Naive thymus-derived CD4-positive, alpha-beta T cell (primary cell): ENCODE measurements at regions not wholly inside any gene's neighbourhood (a gene's known extent, or its start where the extent isn't known, plus 50 kb on each side); places are given as distances from the start of the nearest gene placed in this dataset.

ENCODE experiments used
- ATAC-seq: fragments of 150-1000 bp; cut with Tn5 transposase; 2 replicates; pipeline ENCODE4 v1.10.0; 2021; ENCODE audit warnings: mild to moderate bottlenecking, moderate library complexity
- CTCF ChIA-PET: fragments of 350-600 bp; sonication (Branson Sonifier 250); formaldehyde crosslinking; loops from one replicate; lab custom pipeline; 2021; ENCODE audit warnings: antibody characterized with exemption; lab: Charles Lee
- POLR2A ChIA-PET: fragments of 350-600 bp; sonication (Branson Sonifier 250); formaldehyde crosslinking; loops from one replicate; lab custom pipeline; 2021; ENCODE audit warnings: antibody characterized with exemption, inconsistent platforms; lab: Charles Lee
- DNase-seq, 9 donors: peaks; one replicate each; pipeline versions ENCODE4 v3.0.0 to v3.0.0-alpha.2; 2020 to 2022; ENCODE audit warnings: mixed read lengths in 1 of 9
- H3K27ac ChIP-seq: one replicate; pipeline ENCODE4 v1.7.0; 2013; ENCODE audit warnings: mild to moderate bottlenecking, low read depth, low read length, moderate library complexity
- H3K27me3 ChIP-seq, 2 donors: one replicate each; pipeline ENCODE4 v1.7.0; 2013; ENCODE audit warnings: low read length in 2 of 2, mild to moderate bottlenecking in 2 of 2, moderate library complexity in 2 of 2; ENCODE audit not compliant: control insufficient read depth in 2 of 2, insufficient read depth in 2 of 2
- H3K36me3 ChIP-seq, 3 experiments: 1 replicate in 2 of 3; 2 replicates in 1 of 3; pipeline ENCODE4 v1.7.0; 2013; ENCODE audit warnings: low read length in 3 of 3, mild to moderate bottlenecking in 3 of 3, moderate library complexity in 1 of 3; ENCODE audit not compliant: insufficient read depth in 3 of 3, control insufficient read depth in 2 of 3
- H3K4me1 ChIP-seq, 2 donors: one replicate each; pipeline ENCODE4 v1.7.0; 2013; ENCODE audit warnings: low read length in 2 of 2, mild to moderate bottlenecking in 2 of 2, moderate library complexity in 1 of 2; ENCODE audit not compliant: control insufficient read depth in 2 of 2, insufficient read depth in 2 of 2
- H3K4me3 ChIP-seq: 2 replicates; pipeline ENCODE4 v1.7.0; 2013; ENCODE audit warnings: mild to moderate bottlenecking, low read length
- H3K9me3 ChIP-seq, 3 experiments: 1 replicate in 2 of 3; 2 replicates in 1 of 3; pipeline ENCODE4 v1.7.0; 2013; ENCODE audit warnings: low read length in 3 of 3; ENCODE audit not compliant: control insufficient read depth in 2 of 3
- H3K27ac Mint-ChIP-seq, 9 donors: one replicate each; pipeline ENCODE4 v1.8.0; 2020 to 2022; ENCODE audit warnings: mixed read lengths in 9 of 9, mild to moderate bottlenecking in 8 of 9, moderate library complexity in 5 of 9, inconsistent platforms in 2 of 9
- H3K27me3 Mint-ChIP-seq, 5 donors: one replicate each; pipeline ENCODE4 v1.8.0; 2021 to 2022; ENCODE audit warnings: mixed read lengths in 5 of 5, mild to moderate bottlenecking in 1 of 5
- H3K36me3 Mint-ChIP-seq, 5 donors: one replicate each; pipeline ENCODE4 v1.8.0; 2020 to 2022; ENCODE audit warnings: mixed read lengths in 5 of 5, mild to moderate bottlenecking in 3 of 5, inconsistent platforms in 1 of 5
- H3K4me1 Mint-ChIP-seq, 7 donors: one replicate each; pipeline ENCODE4 v1.8.0; 2020 to 2022; ENCODE audit warnings: mixed read lengths in 7 of 7, mild to moderate bottlenecking in 3 of 7, inconsistent platforms in 1 of 7
- H3K4me3 Mint-ChIP-seq, 10 donors: one replicate each; pipeline ENCODE4 v1.8.0; 2020 to 2022; ENCODE audit warnings: mild to moderate bottlenecking in 10 of 10, mixed read lengths in 10 of 10, moderate library complexity in 6 of 10, inconsistent platforms in 2 of 10
- H3K9me3 Mint-ChIP-seq, 11 donors: one replicate each; pipeline ENCODE4 v1.8.0; 2020 to 2022; ENCODE audit warnings: mixed read lengths in 11 of 11, mild to moderate bottlenecking in 4 of 11, inconsistent platforms in 1 of 11, moderate library complexity in 1 of 11
- intact Hi-C, 2 donors: fragments of 100-400 bp; cut with micrococcal nuclease; formaldehyde crosslinking; loops; one replicate each; pipeline ENCODE4 v1.15.1; 2023

DNA sequence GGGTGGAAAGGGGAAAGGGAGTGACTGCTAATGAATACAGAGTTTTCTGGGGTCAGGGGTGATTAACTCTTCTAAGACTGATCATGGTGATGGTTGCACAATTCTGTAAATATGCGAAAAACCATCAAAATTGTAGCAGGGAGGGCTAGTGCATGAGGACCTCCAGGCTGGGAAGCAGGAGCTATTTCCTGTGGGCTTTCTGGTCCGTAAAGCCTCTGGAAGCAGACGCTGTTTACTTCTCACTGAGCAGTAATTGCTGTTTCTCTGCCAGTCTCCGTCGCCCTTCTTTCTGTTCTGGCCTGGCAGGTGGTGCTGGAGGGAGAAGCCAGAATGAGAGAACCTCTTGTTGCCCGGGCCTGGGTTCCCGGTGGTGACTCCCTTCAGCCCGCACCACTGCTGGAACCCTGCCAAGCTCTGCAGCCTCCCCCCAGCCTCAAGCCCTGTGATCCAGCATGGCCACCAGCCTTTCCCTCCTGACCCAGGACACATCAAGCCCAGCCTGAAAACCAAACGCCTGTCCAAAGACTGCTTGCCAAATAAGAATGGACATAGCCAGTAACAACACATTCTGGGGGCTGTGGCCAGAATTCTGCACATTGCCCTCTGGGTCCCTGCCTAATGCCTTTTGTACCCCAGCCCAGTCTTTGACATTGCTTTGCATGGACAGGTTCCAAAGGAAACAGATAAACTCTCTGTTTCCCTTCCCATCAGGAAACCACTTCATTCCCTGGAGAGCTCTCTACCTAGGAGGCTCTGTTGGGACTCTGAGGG lies 201.0 kb upstream of the NAV2 start:
- Mint-ChIP-seq H3K27ac (no peak overlapping the region), H3K4me1 (no peaks in the 10 kb centered on the region), H3K9me3 (peaks cover 0 to 1% (median 0%) of the 10 kb centered on the region in 11 donors), H3K27me3 (peaks cover 7 to 49% (median 25%) of the 10 kb centered on the region in 5 donors), H3K36me3 (no peaks in the 10 kb centered on the region), H3K4me3 (no peak overlapping the region)
- no peaks in the 10 kb centered on the region for H3K9me3 ChIP-seq
- no peaks in the 10 kb centered on the region for H3K27me3 ChIP-seq
- H3K4me1 ChIP-seq = no peaks in the 10 kb centered on the region
- intact Hi-C loops = no loop called here
- no peak overlapping the region for H3K4me3 ChIP-seq
- ATAC-seq (no peak), DNase-seq (no peak)
- no peaks in the 10 kb centered on the region for H3K36me3 ChIP-seq
- CTCF ChIA-PET = no interaction called here
- H3K27ac ChIP-seq = no peak overlapping the region
- POLR2A ChIA-PET = no interaction called here

DNA sequence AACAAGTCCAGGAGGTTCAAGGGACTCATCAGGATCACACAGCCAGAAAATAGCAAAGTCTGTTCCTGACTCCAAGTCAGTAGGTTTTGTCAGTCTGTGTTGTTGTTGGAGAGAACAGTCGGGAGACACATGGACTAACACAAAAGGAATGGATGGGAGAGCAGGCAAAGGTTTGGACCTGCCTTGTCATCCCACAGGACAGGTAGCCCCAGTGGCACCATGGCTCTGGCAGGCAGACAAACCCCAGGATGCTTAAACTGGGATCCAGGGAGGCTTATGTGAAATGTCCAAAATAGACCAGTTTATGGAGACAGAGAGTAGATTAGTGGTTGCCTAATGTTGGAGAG lies 201.6 kb upstream of the NAV2 start:
- Histone ChIP-seq H3K27ac (no peak overlapping the region), H3K4me3 (no peak overlapping the region), H3K4me1 (no peaks in the 10 kb centered on the region), H3K9me3 (no peaks in the 10 kb centered on the region), H3K27me3 (no peaks in the 10 kb centered on the region), H3K36me3 (no peaks in the 10 kb centered on the region)
- ATAC-seq = no peak
- no peak for DNase-seq
- ChIA-PET CTCF (no interaction called here), POLR2A (no interaction called here)
- Mint-ChIP-seq H3K4me1 (no peaks in the 10 kb centered on the region), H3K27ac (no peak overlapping the region), H3K27me3 (peaks cover 7 to 47% (median 30%) of the 10 kb centered on the region in 5 donors), H3K9me3 (peaks cover 0 to 1% (median 0%) of the 10 kb centered on the region in 11 donors), H3K4me3 (no peak overlapping the region), H3K36me3 (no peaks in the 10 kb centered on the region)
- intact Hi-C loops = no loop called here

DNA sequence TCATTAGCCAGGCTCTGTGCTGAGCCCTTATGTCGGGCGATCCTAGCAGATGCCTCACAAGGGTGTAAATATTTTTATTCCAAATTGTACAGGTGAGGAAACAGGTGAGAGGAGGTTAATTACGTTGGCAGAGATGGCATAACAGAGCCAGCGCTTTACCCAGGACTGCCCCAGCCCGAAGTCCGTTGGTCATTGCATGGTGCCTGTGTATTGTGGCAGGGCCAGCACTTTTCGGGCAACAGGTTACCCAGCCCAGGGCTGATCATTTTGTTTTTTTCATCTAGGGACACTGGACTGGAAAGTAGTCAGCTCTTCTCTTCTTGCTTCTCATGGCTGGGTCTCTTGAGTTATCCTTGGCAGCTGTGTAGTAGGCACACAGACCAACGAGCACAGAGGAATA lies 202.2 kb upstream of the NAV2 start:
- Mint-ChIP-seq H3K4me1 (no peaks in the 10 kb centered on the region), H3K4me3 (no peak overlapping the region), H3K27me3 (peaks cover 3 to 44% (median 30%) of the 10 kb centered on the region in 5 donors), H3K27ac (no peak overlapping the region), H3K9me3 (peaks cover 0 to 1% (median 0%) of the 10 kb centered on the region in 11 donors), H3K36me3 (no peaks in the 10 kb centered on the region)
- ChIA-PET POLR2A (no interaction called here), CTCF (no interaction called here)
- no peak for ATAC-seq
- Histone ChIP-seq H3K27ac (no peak overlapping the region), H3K36me3 (no peaks in the 10 kb centered on the region), H3K4me3 (no peak overlapping the region), H3K9me3 (no peaks in the 10 kb centered on the region), H3K27me3 (no peaks in the 10 kb centered on the region), H3K4me1 (no peaks in the 10 kb centered on the region)
- DNase-seq = no peak
- intact Hi-C loops = no loop called here

DNA sequence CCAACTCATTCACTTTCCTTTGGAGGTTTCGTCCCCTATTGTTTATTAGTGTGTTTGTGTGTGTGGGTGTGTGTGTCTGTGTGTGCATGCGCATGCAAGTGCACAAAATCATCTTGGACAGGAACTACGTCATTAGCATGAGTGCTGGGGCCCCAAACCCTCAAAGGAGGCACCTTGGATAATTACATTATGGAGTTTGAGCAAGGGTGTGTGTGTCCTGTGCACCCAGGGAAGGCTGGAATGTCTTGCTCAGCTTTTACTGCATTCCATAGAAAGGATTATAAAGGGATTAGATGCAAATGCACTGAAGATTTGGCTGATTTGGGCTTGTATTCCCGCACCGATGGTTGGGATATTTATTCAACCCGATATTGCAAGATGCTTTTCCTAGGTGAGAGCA lies 203.4 kb upstream of the NAV2 start:
- Histone ChIP-seq H3K36me3 (no peaks in the 10 kb centered on the region), H3K9me3 (no peaks in the 10 kb centered on the region), H3K27me3 (no peaks in the 10 kb centered on the region), H3K4me1 (no peaks in the 10 kb centered on the region), H3K4me3 (no peak overlapping the region), H3K27ac (no peak overlapping the region)
- intact Hi-C loops = no loop called here
- CTCF ChIA-PET = no interaction called here
- Mint-ChIP-seq H3K27me3 (peaks cover 3 to 46% (median 27%) of the 10 kb centered on the region in 5 donors), H3K36me3 (no peaks in the 10 kb centered on the region), H3K27ac (no peak overlapping the region), H3K4me1 (no peaks in the 10 kb centered on the region), H3K4me3 (no peak overlapping the region), H3K9me3 (peaks cover 0 to 1% (median 0%) of the 10 kb centered on the region in 11 donors)
- POLR2A ChIA-PET = no interaction called here
- DNase-seq (no peak), ATAC-seq (no peak)

DNA sequence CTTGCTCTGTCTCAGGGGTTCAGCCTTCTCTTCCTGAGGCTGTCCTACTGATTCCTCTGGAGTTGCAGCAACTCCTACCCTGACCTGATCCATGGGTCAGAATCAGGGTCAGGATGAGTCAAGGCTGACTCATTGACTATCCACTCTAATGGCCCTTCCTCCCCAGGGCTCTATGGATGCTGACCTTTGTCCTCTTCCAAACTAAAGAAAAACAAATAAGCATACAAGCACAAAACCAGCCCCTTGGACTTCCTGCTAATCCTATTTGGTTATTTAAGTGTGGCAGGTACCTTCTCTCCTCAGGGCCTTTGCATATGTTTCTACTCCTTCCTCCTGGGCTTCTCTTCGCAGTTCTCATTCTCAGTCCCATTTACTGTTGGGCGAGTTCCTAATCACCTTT lies 204.5 kb upstream of the NAV2 start:
- no peak overlapping the region for H3K4me3 ChIP-seq
- POLR2A ChIA-PET = no interaction called here
- ATAC-seq = no peak
- H3K27ac ChIP-seq = no peak overlapping the region
- H3K36me3 ChIP-seq = no peaks in the 10 kb centered on the region
- no peaks in the 10 kb centered on the region for H3K27me3 ChIP-seq
- CTCF ChIA-PET = no interaction called here
- no peak overlapping the region for H3K27ac Mint-ChIP-seq
- no peak overlapping the region for H3K4me3 Mint-ChIP-seq
- no peaks in the 10 kb centered on the region for H3K36me3 Mint-ChIP-seq
- peaks cover 3 to 54% (median 27%) of the 10 kb centered on the region in 5 donors for H3K27me3 Mint-ChIP-seq
- H3K9me3 Mint-ChIP-seq = peaks cover 0 to 1% (median 0%) of the 10 kb centered on the region in 11 donors
- intact Hi-C loops = no loop called here
- no peak for DNase-seq
- no peaks in the 10 kb centered on the region for H3K4me1 ChIP-seq
- no peaks in the 10 kb centered on the region for H3K9me3 ChIP-seq
- no peaks in the 10 kb centered on the region for H3K4me1 Mint-ChIP-seq

DNA sequence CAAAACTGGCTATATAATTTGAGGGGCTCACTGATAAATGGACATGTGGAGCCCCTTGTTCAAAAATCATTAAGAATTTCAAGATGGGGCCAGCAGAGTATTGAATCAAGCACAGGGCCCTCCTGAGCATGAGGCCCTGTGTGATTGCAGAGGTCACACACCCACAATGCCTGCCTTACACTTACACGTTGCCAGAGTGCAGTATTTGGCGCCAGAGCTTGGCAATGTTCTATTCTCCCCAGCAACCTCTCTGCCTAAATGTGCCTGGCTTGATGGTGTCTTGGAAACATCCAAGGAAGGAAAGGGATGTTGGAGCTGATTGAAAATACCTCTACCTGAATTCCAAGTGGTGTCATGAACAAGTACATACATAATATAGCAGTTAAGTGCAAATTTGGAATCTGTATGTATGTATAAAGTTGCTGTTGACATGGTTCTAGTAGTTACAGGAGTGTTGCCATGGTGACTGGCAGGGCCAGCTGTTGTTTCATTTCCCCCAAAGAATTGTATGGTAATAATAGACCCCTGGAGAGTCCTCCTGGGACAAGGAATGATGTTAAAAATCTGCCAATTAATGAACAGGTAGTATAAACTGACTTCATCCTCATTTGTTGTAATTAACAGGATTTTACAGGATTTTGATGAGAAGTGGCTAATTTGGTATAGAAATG lies 205.7 kb upstream of the NAV2 start:
- ChIA-PET CTCF (no interaction called here), POLR2A (no interaction called here)
- no peaks in the 10 kb centered on the region for H3K36me3 ChIP-seq
- no peak overlapping the region for H3K27ac ChIP-seq
- H3K4me3 Mint-ChIP-seq = no peak overlapping the region
- no peaks in the 10 kb centered on the region for H3K27me3 ChIP-seq
- no peaks in the 10 kb centered on the region for H3K4me1 ChIP-seq
- H3K27ac Mint-ChIP-seq = no peak overlapping the region
- H3K9me3 Mint-ChIP-seq = peaks cover 0 to 1% (median 0%) of the 10 kb centered on the region in 11 donors
- no peaks in the 10 kb centered on the region for H3K9me3 ChIP-seq
- ATAC-seq = no peak
- no peak overlapping the region for H3K4me3 ChIP-seq
- intact Hi-C loops = no loop called here
- H3K27me3 Mint-ChIP-seq = peaks cover 3 to 47% (median 28%) of the 10 kb centered on the region in 5 donors
- H3K36me3 Mint-ChIP-seq = no peaks in the 10 kb centered on the region
- H3K4me1 Mint-ChIP-seq = no peaks in the 10 kb centered on the region
- DNase-seq = no peak
